ENCODE measurements at regions not wholly inside any gene's neighbourhood (a gene's known extent, or its start where the extent isn't known, plus 50 kb on each side); places are given as distances from the start of the nearest gene placed in this dataset.

GRCh38 chr5:110339399-110339798 lies 387.1 kb downstream of the TMEM232 start:
- TF ChIP-seq POLR2A (IDR thresholded peaks at IDR 0.05) = no peak
- no peak for TF ChIP-seq CTCF (IDR thresholded peaks at IDR 0.05)

All from uterus (tissue), 2 donors.